ENCODE measurements at regions not wholly inside any gene's neighbourhood (a gene's known extent, or its start where the extent isn't known, plus 50 kb on each side); places are given as distances from the start of the nearest gene placed in this dataset.

- TF ChIP-seq, protein P1, sequence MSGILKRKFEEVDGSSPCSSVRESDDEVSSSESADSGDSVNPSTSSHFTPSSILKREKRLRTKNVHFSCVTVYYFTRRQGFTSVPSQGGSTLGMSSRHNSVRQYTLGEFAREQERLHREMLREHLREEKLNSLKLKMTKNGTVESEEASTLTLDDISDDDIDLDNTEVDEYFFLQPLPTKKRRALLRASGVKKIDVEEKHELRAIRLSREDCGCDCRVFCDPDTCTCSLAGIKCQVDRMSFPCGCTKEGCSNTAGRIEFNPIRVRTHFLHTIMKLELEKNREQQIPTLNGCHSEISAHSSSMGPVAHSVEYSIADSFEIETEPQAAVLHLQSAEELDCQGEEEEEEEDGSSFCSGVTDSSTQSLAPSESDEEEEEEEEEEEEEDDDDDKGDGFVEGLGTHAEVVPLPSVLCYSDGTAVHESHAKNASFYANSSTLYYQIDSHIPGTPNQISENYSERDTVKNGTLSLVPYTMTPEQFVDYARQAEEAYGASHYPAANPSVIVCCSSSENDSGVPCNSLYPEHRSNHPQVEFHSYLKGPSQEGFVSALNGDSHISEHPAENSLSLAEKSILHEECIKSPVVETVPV (CRISPR knock-in tag; IDR thresholded peaks at IDR 0.05): no peak
- TF ChIP-seq ISL1 (CRISPR knock-in tag; IDR thresholded peaks at IDR 0.05) (no peak), BACH2 (CRISPR knock-in tag; IDR thresholded peaks at IDR 0.05; ENCODE audit: borderline replicate concordance) (no peak), PPARA (CRISPR knock-in tag; IDR thresholded peaks at IDR 0.05; ENCODE audit: borderline replicate concordance) (no peak), POU6F1 (CRISPR knock-in tag; IDR thresholded peaks at IDR 0.05; ENCODE audit: borderline replicate concordance, low read depth) (no peak), RARB (CRISPR knock-in tag; IDR thresholded peaks at IDR 0.05) (no peak), CREB5 (CRISPR knock-in tag; IDR thresholded peaks at IDR 0.05; ENCODE audit: low read depth) (no peak), ESRRG (CRISPR knock-in tag; IDR thresholded peaks at IDR 0.05) (no peak), ZC3H10 (CRISPR knock-in tag; IDR thresholded peaks at IDR 0.05) (no peak), ZNF565 (CRISPR knock-in tag; conservative IDR thresholded peaks at IDR 0.05; ENCODE audit: low read depth) (no peak), ZFP3 (CRISPR knock-in tag; IDR thresholded peaks at IDR 0.05) (no peak), SNAI2 (CRISPR knock-in tag; IDR thresholded peaks at IDR 0.05) (no peak), ZNF8 (CRISPR knock-in tag; IDR thresholded peaks at IDR 0.05) (no peak)
- TF ChIP-seq, protein P2, sequence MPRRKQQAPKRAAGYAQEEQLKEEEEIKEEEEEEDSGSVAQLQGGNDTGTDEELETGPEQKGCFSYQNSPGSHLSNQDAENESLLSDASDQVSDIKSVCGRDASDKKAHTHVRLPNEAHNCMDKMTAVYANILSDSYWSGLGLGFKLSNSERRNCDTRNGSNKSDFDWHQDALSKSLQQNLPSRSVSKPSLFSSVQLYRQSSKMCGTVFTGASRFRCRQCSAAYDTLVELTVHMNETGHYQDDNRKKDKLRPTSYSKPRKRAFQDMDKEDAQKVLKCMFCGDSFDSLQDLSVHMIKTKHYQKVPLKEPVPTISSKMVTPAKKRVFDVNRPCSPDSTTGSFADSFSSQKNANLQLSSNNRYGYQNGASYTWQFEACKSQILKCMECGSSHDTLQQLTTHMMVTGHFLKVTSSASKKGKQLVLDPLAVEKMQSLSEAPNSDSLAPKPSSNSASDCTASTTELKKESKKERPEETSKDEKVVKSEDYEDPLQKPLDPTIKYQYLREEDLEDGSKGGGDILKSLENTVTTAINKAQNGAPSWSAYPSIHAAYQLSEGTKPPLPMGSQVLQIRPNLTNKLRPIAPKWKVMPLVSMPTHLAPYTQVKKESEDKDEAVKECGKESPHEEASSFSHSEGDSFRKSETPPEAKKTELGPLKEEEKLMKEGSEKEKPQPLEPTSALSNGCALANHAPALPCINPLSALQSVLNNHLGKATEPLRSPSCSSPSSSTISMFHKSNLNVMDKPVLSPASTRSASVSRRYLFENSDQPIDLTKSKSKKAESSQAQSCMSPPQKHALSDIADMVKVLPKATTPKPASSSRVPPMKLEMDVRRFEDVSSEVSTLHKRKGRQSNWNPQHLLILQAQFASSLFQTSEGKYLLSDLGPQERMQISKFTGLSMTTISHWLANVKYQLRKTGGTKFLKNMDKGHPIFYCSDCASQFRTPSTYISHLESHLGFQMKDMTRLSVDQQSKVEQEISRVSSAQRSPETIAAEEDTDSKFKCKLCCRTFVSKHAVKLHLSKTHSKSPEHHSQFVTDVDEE (CRISPR knock-in tag; IDR thresholded peaks at IDR 0.05): no peak
- TF ChIP-seq, protein P3, sequence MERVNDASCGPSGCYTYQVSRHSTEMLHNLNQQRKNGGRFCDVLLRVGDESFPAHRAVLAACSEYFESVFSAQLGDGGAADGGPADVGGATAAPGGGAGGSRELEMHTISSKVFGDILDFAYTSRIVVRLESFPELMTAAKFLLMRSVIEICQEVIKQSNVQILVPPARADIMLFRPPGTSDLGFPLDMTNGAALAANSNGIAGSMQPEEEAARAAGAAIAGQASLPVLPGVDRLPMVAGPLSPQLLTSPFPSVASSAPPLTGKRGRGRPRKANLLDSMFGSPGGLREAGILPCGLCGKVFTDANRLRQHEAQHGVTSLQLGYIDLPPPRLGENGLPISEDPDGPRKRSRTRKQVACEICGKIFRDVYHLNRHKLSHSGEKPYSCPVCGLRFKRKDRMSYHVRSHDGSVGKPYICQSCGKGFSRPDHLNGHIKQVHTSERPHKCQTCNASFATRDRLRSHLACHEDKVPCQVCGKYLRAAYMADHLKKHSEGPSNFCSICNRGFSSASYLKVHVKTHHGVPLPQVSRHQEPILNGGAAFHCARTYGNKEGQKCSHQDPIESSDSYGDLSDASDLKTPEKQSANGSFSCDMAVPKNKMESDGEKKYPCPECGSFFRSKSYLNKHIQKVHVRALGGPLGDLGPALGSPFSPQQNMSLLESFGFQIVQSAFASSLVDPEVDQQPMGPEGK (CRISPR knock-in tag; IDR thresholded peaks at IDR 0.05; ENCODE audit: borderline replicate concordance): no peak
- no peak for ATAC-seq
Measured at GRCh38 chr2:144774809-144775208, 254.9 kb upstream of the ZEB2 start.

DNA sequence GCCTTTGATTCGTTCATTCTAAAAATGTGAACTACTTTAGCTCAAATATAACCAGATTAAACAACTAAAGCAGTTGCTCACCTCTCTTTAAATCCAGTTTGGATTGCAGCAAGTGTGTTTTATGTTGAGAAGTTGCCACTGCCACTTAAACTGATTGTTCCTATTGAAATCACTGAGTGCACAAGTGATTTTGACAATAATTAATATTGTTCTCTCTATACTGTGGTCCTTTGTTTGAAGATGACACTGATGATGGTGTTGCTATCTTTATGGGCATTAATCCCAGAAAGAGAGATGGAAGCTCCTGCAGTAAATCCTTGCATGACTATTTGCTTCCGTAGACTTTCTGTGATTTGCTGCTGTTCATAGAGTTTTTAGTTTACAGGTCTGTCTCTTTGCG lies 251.4 kb upstream of the ZEB2 start:
- TF ChIP-seq, protein P1 (CRISPR knock-in tag; IDR thresholded peaks at IDR 0.05): no peak
- TF ChIP-seq PPARA (CRISPR knock-in tag; IDR thresholded peaks at IDR 0.05; ENCODE audit: borderline replicate concordance) (no peak), ESRRG (CRISPR knock-in tag; IDR thresholded peaks at IDR 0.05) (no peak), BACH2 (CRISPR knock-in tag; IDR thresholded peaks at IDR 0.05; ENCODE audit: borderline replicate concordance) (no peak), ZNF8 (CRISPR knock-in tag; IDR thresholded peaks at IDR 0.05) (no peak), ZFP30 (CRISPR knock-in tag; IDR thresholded peaks at IDR 0.05) (no peak), CSDC2 (CRISPR knock-in tag; IDR thresholded peaks at IDR 0.05) (no peak), SNAI2 (CRISPR knock-in tag; IDR thresholded peaks at IDR 0.05) (no peak), GLIS3 (CRISPR knock-in tag; IDR thresholded peaks at IDR 0.05) (no peak), TCF4 (CRISPR knock-in tag; IDR thresholded peaks at IDR 0.05; ENCODE audit: borderline replicate concordance) (no peak), ISL1 (CRISPR knock-in tag; IDR thresholded peaks at IDR 0.05) (no peak), ZNF70 (CRISPR knock-in tag; IDR thresholded peaks at IDR 0.05) (no peak), CREB5 (CRISPR knock-in tag; IDR thresholded peaks at IDR 0.05; ENCODE audit: low read depth) (no peak), POU6F1 (CRISPR knock-in tag; IDR thresholded peaks at IDR 0.05; ENCODE audit: borderline replicate concordance, low read depth) (no peak), TOX (CRISPR knock-in tag; IDR thresholded peaks at IDR 0.05; ENCODE audit: borderline replicate concordance) (no peak)
- TF ChIP-seq, protein P3 (CRISPR knock-in tag; IDR thresholded peaks at IDR 0.05; ENCODE audit: borderline replicate concordance): no peak

More for the DNA sequence above, 251.4 kb upstream of the ZEB2 start:
- no peak for ATAC-seq
